NT2/D1 (cell line): ENCODE measurements at regions not wholly inside any gene's neighbourhood (a gene's known extent, or its start where the extent isn't known, plus 50 kb on each side); places are given as distances from the start of the nearest gene placed in this dataset.

Source experiments
- DNase-seq: peaks from one replicate; pipeline ENCODE4 v3.0.0-alpha.2; 2011; ENCODE audit warnings: low read depth, low spot score
- H3K27me3 ChIP-seq: 2 replicates; pipeline ENCODE4 v1.6.0; 2011; ENCODE audit warnings: mild to moderate bottlenecking; ENCODE audit not compliant: insufficient read length, insufficient read depth
- H3K36me3 ChIP-seq: 2 replicates; pipeline ENCODE4 v1.6.1; 2011; ENCODE audit warnings: mild to moderate bottlenecking, low read length, mixed read lengths; ENCODE audit not compliant: insufficient read depth, insufficient read length
- H3K4me1 ChIP-seq: 2 replicates; pipeline ENCODE4 v1.5.1; 2011; ENCODE audit not compliant: insufficient read depth, insufficient read length
- H3K4me3 ChIP-seq: 2 replicates; pipeline ENCODE4 v1.5.1; 2011; ENCODE audit warnings: low read depth; ENCODE audit not compliant: insufficient read length
- H3K9ac ChIP-seq: 2 replicates; pipeline ENCODE4 v1.6.0; 2011; ENCODE audit warnings: low read depth; ENCODE audit not compliant: insufficient read length
- H3K9me3 ChIP-seq: 2 replicates; pipeline ENCODE4 v1.5.1; 2011; ENCODE audit warnings: mild to moderate bottlenecking, low read length; ENCODE audit not compliant: insufficient read depth
- SUZ12 ChIP-seq: IDR thresholded peaks from 2 replicates; pipeline ENCODE4 v1.6.1; 2011; ENCODE audit not compliant: insufficient read length, insufficient read depth; ENCODE audit errors: extremely low read depth
- YY1 ChIP-seq: IDR thresholded peaks from 2 replicates; pipeline ENCODE4 v1.6.1; 2011; ENCODE audit not compliant: insufficient read length, insufficient read depth
- ZNF274 ChIP-seq: IDR thresholded peaks from 2 replicates; pipeline ENCODE4 v1.6.1; 2011; ENCODE audit warnings: mild to moderate bottlenecking, low read depth, low read length

DNA sequence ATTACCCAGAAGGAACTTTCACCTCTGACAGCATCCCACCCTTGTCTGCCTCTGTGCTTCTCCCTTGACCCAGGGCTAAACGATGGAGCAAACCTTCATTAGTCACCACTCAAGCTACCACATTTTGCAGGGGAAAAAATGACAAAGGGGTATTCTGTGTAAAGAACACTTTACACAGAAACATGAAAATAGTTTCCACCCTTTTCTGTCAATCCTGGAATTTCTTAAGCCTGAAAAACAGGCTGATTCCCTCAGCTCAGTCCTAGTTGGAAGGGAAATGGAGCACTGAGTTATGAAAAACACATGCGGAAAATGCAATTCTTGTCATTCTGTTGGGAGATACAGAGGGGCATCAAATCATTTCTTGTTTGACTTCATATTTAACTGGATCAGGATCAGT lies 175.0 kb upstream of the HNRNPA3 start:
- DNase-seq: no peak
- Histone ChIP-seq H3K9me3 (no peaks in the 10 kb centered on the region), H3K36me3 (no peaks in the 10 kb centered on the region), H3K9ac (no peak overlapping the region), H3K27me3 (no peaks in the 10 kb centered on the region), H3K4me1 (no peaks in the 10 kb centered on the region), H3K4me3 (no peak overlapping the region)
- TF ChIP-seq SUZ12: no peak
- no peak for TF ChIP-seq ZNF274
- TF ChIP-seq YY1: no peak

DNA sequence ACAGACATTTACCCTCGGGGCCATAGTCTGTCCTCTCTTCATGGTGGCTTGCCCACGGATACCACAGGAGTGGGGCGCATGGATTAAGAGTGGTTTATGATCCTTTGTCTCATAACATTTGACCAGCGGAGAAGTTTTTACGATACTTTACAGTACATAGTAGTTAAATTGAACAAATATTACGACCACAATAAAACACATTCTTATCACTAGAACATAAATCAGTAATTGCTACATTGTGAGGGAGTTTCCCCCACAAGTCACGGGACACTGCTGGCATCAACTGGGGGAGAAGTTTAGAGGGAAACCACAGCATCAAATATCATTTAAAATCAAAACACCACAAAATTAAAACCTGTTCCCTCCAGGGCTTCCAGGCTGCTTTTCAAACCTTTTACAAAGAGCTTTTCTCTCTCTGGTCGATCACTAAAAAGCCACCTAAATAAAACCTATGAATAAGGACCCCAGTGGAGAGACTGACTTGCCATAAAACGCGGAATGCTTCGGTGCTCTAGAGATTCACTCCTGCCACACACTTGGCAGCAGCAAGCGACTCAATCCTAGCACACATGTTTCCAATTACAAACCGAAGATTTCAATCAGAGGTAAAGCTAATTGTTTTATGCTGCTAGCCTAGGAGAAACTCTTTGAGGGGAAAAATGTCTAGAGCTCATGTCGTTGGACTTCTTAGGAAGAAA lies 173.7 kb upstream of the HNRNPA3 start:
- no peaks in the 10 kb centered on the region for H3K27me3 ChIP-seq

DNA sequence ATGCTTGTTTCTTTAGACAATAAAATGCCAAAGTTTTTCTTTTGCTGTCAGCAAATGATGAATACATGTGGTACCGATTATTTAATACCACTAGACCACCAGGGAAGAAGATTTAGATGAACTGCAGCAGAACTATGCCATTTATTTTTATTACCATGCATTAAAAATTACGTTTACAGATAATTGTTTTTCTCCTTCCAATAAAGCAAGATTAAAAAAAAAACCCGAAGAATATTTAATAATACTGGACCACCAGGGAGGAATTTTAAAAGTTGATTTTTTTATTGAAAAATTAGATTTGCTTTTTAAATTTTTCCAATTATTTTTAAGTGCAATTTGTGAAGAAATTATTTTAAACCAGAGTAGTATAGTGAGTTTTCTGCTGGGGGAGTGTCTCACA lies 170.3 kb upstream of the HNRNPA3 start:
- H3K9ac ChIP-seq: no peak overlapping the region
- H3K9me3 ChIP-seq: no peaks in the 10 kb centered on the region
- H3K36me3 ChIP-seq: no peaks in the 10 kb centered on the region
- no peak for DNase-seq
- TF ChIP-seq SUZ12 (no peak), ZNF274 (no peak), YY1 (no peak)
- no peaks in the 10 kb centered on the region for H3K4me1 ChIP-seq
- no peaks in the 10 kb centered on the region for H3K27me3 ChIP-seq
- no peak overlapping the region for H3K4me3 ChIP-seq

More for the DNA sequence above, 173.7 kb upstream of the HNRNPA3 start:
- Histone ChIP-seq H3K4me1 (no peaks in the 10 kb centered on the region), H3K36me3 (no peaks in the 10 kb centered on the region), H3K4me3 (no peak overlapping the region), H3K9ac (no peak overlapping the region), H3K9me3 (no peaks in the 10 kb centered on the region)
- TF ChIP-seq SUZ12 (no peak), ZNF274 (no peak), YY1 (no peak)
- DNase-seq: no peak

DNA sequence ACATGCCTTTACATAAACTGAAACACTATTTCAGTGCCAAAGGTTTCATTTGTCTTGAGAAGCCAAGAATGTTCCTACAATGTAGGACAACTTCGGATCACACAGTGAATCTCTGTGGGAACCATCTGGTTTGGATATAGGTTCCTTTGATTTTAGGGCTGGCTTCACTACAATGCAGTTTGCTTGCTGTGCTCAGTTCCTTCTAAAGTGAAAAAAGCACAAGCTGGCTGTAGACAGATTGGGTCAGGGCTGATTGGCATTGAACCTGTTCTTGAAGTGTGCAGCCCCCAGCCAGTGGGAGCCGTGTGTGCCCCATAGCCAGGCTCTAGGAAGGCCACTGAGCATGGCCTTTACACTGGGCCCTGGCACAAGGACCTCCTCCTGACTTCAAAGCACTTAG lies 167.9 kb upstream of the HNRNPA3 start:
- no peak for DNase-seq
- TF ChIP-seq ZNF274: no peak
- no peak for TF ChIP-seq SUZ12
- no peak for TF ChIP-seq YY1
- Histone ChIP-seq H3K9me3 (peaks cover 8% of the 10 kb centered on the region; the same call in 1 of the 2 replicates), H3K4me3 (no peak overlapping the region), H3K27me3 (no peaks in the 10 kb centered on the region), H3K36me3 (no peaks in the 10 kb centered on the region), H3K9ac (no peak overlapping the region), H3K4me1 (no peaks in the 10 kb centered on the region)

DNA sequence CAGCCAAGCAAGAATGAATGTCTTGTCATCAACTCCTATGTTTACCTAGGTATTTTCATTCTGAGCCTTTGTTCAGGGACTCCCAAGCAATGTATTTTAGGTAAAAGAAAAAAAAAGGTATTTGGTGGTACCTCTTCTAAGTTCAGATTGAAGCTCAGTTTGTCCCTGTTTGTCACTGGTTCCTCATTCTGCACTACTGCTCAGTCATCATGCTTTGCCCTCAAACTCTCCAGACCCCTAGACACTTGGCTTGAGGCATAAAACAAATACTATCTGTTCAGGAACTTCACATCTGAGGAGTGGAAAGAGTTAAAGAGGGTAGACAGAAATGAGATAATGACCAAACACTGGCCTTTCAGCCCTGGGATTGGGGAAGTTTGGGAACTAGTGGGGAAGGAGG lies 163.6 kb upstream of the HNRNPA3 start:
- Histone ChIP-seq H3K4me3 (no peak overlapping the region), H3K4me1 (no peaks in the 10 kb centered on the region), H3K9me3 (peaks cover 8% of the 10 kb centered on the region; the same call in 1 of the 2 replicates), H3K9ac (no peak overlapping the region), H3K27me3 (no peaks in the 10 kb centered on the region), H3K36me3 (no peaks in the 10 kb centered on the region)
- no peak for TF ChIP-seq SUZ12
- no peak for TF ChIP-seq YY1
- TF ChIP-seq ZNF274: no peak
- no peak for DNase-seq

DNA sequence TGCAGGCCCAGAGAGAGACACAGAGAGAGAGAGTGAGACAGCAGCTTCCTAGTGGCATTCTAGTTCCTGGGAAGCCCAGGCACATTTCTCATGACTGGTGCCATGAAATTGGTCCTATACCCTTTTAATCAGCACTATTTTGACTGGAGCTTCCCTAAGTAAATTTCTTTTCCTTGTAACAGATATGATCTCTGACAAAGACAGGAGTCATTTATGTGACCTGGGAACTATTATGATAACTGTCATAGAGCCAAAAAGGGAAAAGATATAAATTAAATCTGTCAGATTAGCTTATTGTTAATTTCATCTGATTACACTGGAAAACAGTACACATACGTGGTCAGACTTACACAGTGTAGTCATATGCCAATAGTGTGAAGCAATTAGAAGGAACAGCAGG lies 161.3 kb upstream of the HNRNPA3 start:
- H3K36me3 ChIP-seq: no peaks in the 10 kb centered on the region

DNA sequence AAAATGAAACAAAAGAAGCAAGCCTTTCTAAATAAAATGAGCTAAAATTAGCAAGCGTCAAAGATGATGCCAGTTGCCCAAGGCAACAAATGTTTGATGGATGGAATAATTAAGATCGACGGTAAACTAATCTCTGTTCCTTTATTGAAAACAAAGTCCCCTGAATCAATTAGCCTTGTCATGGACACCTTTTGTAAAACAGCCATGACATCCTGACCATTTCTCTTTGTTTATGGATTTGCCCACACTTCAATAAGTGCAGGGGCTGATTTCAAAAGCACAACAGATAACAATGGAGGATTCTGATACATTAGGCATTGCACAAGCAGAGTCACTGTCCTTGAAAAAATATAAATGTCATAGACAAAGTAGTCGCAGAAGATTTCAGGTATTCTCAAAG lies 160.1 kb upstream of the HNRNPA3 start:
- TF ChIP-seq ZNF274 (no peak), SUZ12 (no peak), YY1 (no peak)
- Histone ChIP-seq H3K9me3 (peaks cover 8% of the 10 kb centered on the region; the same call in 1 of the 2 replicates), H3K9ac (no peak overlapping the region), H3K4me3 (no peak overlapping the region), H3K4me1 (no peaks in the 10 kb centered on the region), H3K27me3 (no peaks in the 10 kb centered on the region), H3K36me3 (no peaks in the 10 kb centered on the region)
- no peak for DNase-seq

More for the DNA sequence above, 161.3 kb upstream of the HNRNPA3 start:
- no peak for TF ChIP-seq YY1
- no peak for TF ChIP-seq SUZ12
- TF ChIP-seq ZNF274: no peak
- no peaks in the 10 kb centered on the region for H3K27me3 ChIP-seq
- no peak overlapping the region for H3K9ac ChIP-seq
- no peak overlapping the region for H3K4me3 ChIP-seq
- peaks cover 8% of the 10 kb centered on the region; the same call in 1 of the 2 replicates for H3K9me3 ChIP-seq
- no peak for DNase-seq
- H3K4me1 ChIP-seq: no peaks in the 10 kb centered on the region
